Transverse colon (tissue), 4 donors: ENCODE measurements at regions not wholly inside any gene's neighbourhood (a gene's known extent, or its start where the extent isn't known, plus 50 kb on each side); places are given as distances from the start of the nearest gene placed in this dataset.
A peak's percentile ranks its signal among the peaks of the same experiment; 100 is the strongest.

ENCODE experiments used
- DNase-seq: peaks from one replicate; pipeline ENCODE4 v3.0.0-alpha.2; 2019
- H3K27ac ChIP-seq, 4 donors: fragments of 200-600 bp; sonication (generic); 2 replicates each; pipeline ENCODE4 v1.5.1; 2016 to 2018; ENCODE audit warnings: inconsistent platforms in 4 of 4
- H3K27me3 ChIP-seq: fragments of 200-600 bp; sonication (generic); 2 replicates; pipeline ENCODE4 v1.5.1; 2017; ENCODE audit warnings: inconsistent platforms
- H3K36me3 ChIP-seq, 4 donors: fragments of 200-600 bp; sonication (generic); 2 replicates each; pipeline ENCODE4 v1.5.1; 2017 to 2019; ENCODE audit warnings: inconsistent platforms in 4 of 4
- H3K4me1 ChIP-seq, 4 donors: fragments of 200-600 bp; sonication (generic); 2 replicates each; pipeline ENCODE4 v1.5.1; 2017 to 2020; ENCODE audit warnings: inconsistent platforms in 4 of 4
- H3K4me3 ChIP-seq, 4 donors: fragments of 200-600 bp; sonication (generic); 1 replicate in 1 of 4; 2 replicates in 3 of 4; pipeline versions ENCODE4 v1.5.1 to v1.6.1; 2017 to 2019; ENCODE audit warnings: inconsistent platforms in 4 of 4
- H3K9me3 ChIP-seq, 2 donors: fragments of 200-600 bp; sonication (generic); 2 replicates each; pipeline ENCODE4 v1.5.1; 2017 to 2019; ENCODE audit warnings: inconsistent platforms in 2 of 2
- CTCF ChIP-seq, 5 experiments: fragments of 200-600 bp in 3 of 5; fragments of 450-650 bp in 2 of 5; sonication (generic) in 3 of 5; IDR thresholded peaks; 1 replicate in 2 of 5; 2 replicates in 3 of 5; pipeline ENCODE4 v1.5.1; 2016 to 2017; ENCODE audit warnings: antibody characterized with exemption in 5 of 5, inconsistent platforms in 3 of 5, mild to moderate bottlenecking in 2 of 5, moderate library complexity in 1 of 5
- EP300 ChIP-seq: sonication (generic); formaldehyde crosslinking; IDR thresholded peaks from one replicate; pipeline ENCODE4 v1.6.1; 2017; ENCODE audit warnings: antibody characterized with exemption, low read depth
- POLR2A ChIP-seq: fragments of 450-650 bp; IDR thresholded peaks from one replicate; pipeline ENCODE4 v1.6.1; 2016; ENCODE audit warnings: antibody characterized with exemption, mild to moderate bottlenecking, moderate library complexity
- POLR2AphosphoS5 ChIP-seq, 3 donors: sonication (generic); formaldehyde crosslinking; IDR thresholded peaks; one replicate each; pipeline ENCODE4 v1.6.1; 2016; ENCODE audit warnings: antibody characterized with exemption in 3 of 3
- WGBS, 2 donors: methylation state at CpG; one replicate each; pipeline ENCODE4 v1.1.5; 2018; ENCODE audit warnings: low coverage in 1 of 2; 5-methylcytosine and 5-hydroxymethylcytosine counted together
- in situ Hi-C, 4 donors: fragments of 200-750 bp; cut with MboI; loops; one replicate each; pipeline versions ENCODE4 v1.15.0 to v1.15.1; 2017; ENCODE audit warnings: low sequenced_read_pairs in 3 of 4, low pct_ligation_motif_present in 1 of 4, low pct_unique_long_range_greater_than_20kb in 1 of 4
- intact Hi-C: fragments of 100-400 bp; cut with DNase I; formaldehyde crosslinking; loops from one replicate; pipeline ENCODE4 v1.15.1; 2023; ENCODE audit warnings: low total_unique reads

- TF ChIP-seq POLR2AphosphoS5 (IDR thresholded peaks at IDR 0.05) (peak in 1 of 3 donors; percentile 51), EP300 (no peak), CTCF (IDR thresholded peaks at IDR 0.05) (no peak), POLR2A (no peak)
- 72 to 81% methylated on average over 3 of the region's 3 CpGs for WGBS, 2 donors
These were observed 331.9 kb upstream of the NR3C2 start for GRCh38 chr4:148774134-148774533.

GRCh38 chr4:148773313-148773712 lies 331.1 kb upstream of the NR3C2 start:
- Histone ChIP-seq H3K27ac (no peak overlapping the region), H3K4me3 (no peak overlapping the region), H3K9me3 (no peaks in the 10 kb centered on the region), H3K36me3 (no peaks in the 10 kb centered on the region), H3K4me1 (no peaks in the 10 kb centered on the region), H3K27me3 (no peaks in the 10 kb centered on the region)
- in situ Hi-C loops (no loop called here), intact Hi-C loops (no loop called here)
- no peak for TF ChIP-seq CTCF (IDR thresholded peaks at IDR 0.05)
- TF ChIP-seq POLR2A, result no peak
- TF ChIP-seq EP300, result no peak
- 90 to 92% methylated on average over 2 of the region's 2 CpGs for WGBS, 2 donors
- DNase-seq, result no peak

More at GRCh38 chr4:148774134-148774533, 331.9 kb upstream of the NR3C2 start:
- H3K36me3 ChIP-seq, result no peaks in the 10 kb centered on the region
- H3K4me3 ChIP-seq, result no peak overlapping the region
- no peaks in the 10 kb centered on the region for H3K27me3 ChIP-seq
- H3K4me1 ChIP-seq, result no peaks in the 10 kb centered on the region
- in situ Hi-C loops (no loop called here), intact Hi-C loops (no loop called here)
- H3K9me3 ChIP-seq, result no peaks in the 10 kb centered on the region
- H3K27ac ChIP-seq, result no peak overlapping the region
- DNase-seq, result no peak

GRCh38 chr4:148770848-148771247 lies 328.6 kb upstream of the NR3C2 start:
- no peak for DNase-seq
- in situ Hi-C loops (no loop called here), intact Hi-C loops (no loop called here)
- Histone ChIP-seq H3K4me3 (no peak overlapping the region), H3K27ac (no peak overlapping the region), H3K9me3 (no peaks in the 10 kb centered on the region), H3K4me1 (no peaks in the 10 kb centered on the region), H3K36me3 (no peaks in the 10 kb centered on the region), H3K27me3 (no peaks in the 10 kb centered on the region)
- TF ChIP-seq POLR2AphosphoS5 (IDR thresholded peaks at IDR 0.05) (no peak), POLR2A (no peak)

DNA sequence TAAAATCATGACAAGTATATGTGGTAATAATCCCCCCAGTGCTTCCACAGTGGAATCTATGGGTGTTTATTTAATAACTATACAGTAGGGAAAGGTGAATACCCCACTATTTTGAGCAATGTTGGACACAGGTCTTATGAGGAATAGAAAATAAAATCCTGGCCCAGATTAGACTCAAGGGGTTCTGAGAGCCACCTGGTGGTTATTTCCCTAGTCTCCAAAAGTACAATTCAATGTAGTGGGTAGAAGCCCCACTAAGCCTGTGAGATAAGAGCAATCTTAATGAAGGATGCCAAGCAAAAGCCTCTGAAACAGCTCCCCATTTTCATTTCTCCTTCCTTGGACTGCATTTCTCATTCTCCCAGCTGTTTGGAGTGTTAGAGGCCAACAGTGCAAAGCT lies 328.2 kb upstream of the NR3C2 start:
- intact Hi-C loops, result no loop called here
- TF ChIP-seq CTCF (IDR thresholded peaks at IDR 0.05) (no peak), EP300 (no peak), POLR2A (no peak), POLR2AphosphoS5 (IDR thresholded peaks at IDR 0.05) (no peak)
- Histone ChIP-seq H3K4me1 (no peaks in the 10 kb centered on the region), H3K4me3 (no peak overlapping the region), H3K9me3 (no peaks in the 10 kb centered on the region), H3K36me3 (no peaks in the 10 kb centered on the region), H3K27ac (no peak overlapping the region), H3K27me3 (no peaks in the 10 kb centered on the region)
- in situ Hi-C loops, result no loop called here
- DNase-seq, result no peak

- TF ChIP-seq CTCF (IDR thresholded peaks at IDR 0.05), result no peak
- TF ChIP-seq POLR2AphosphoS5 (IDR thresholded peaks at IDR 0.05), result no peak
- TF ChIP-seq POLR2A, result no peak
- no peak for TF ChIP-seq EP300
- no peaks in the 10 kb centered on the region for H3K36me3 ChIP-seq
- H3K27me3 ChIP-seq, result no peaks in the 10 kb centered on the region
- no peaks in the 10 kb centered on the region for H3K9me3 ChIP-seq
- WGBS, 2 donors, result 45 to 46% methylated on average over 2 of the region's 2 CpGs
- no peak for DNase-seq
- in situ Hi-C loops, result no loop called here
- intact Hi-C loops, result no loop called here
- no peak overlapping the region for H3K4me3 ChIP-seq
- H3K27ac ChIP-seq, result no peak overlapping the region
- no peaks in the 10 kb centered on the region for H3K4me1 ChIP-seq
These were observed 322.5 kb upstream of the NR3C2 start for GRCh38 chr4:148764720-148765119.
